GM23248 (cell line): ENCODE measurements at regions not wholly inside any gene's neighbourhood (a gene's known extent, or its start where the extent isn't known, plus 50 kb on each side); places are given as distances from the start of the nearest gene placed in this dataset.

Source experiments
- DNase-seq: peaks from one replicate; pipeline ENCODE4 v3.0.0-alpha.2; 2015
- H2AFZ ChIP-seq: fragments of 200-600 bp; sonication (generic); 2 replicates; pipeline ENCODE4 v1.6.1; 2016; ENCODE audit warnings: antibody characterized with exemption
- H3F3A ChIP-seq: fragments of 200-600 bp; sonication (generic); 2 replicates; pipeline ENCODE4 v1.6.1; 2016; ENCODE audit warnings: mild to moderate bottlenecking, antibody characterized with exemption, mixed run types; ENCODE audit not compliant: insufficient read depth
- H3K27ac ChIP-seq: fragments of 200-600 bp; sonication (generic); 2 replicates; pipeline ENCODE4 v1.5.1; 2016; ENCODE audit warnings: mild to moderate bottlenecking
- H3K27me3 ChIP-seq: fragments of 200-600 bp; sonication (generic); replicated peaks from 2 replicates; pipeline ENCODE4 v1.6.1; 2016; ENCODE audit warnings: mild to moderate bottlenecking; ENCODE audit not compliant: insufficient read depth
- H3K36me3 ChIP-seq: fragments of 200-600 bp; sonication (generic); 2 replicates; pipeline ENCODE4 v1.6.1; 2016; ENCODE audit warnings: low read depth, mild to moderate bottlenecking
- H3K4me1 ChIP-seq: fragments of 200-600 bp; sonication (generic); 2 replicates; pipeline ENCODE4 v1.6.1; 2016; ENCODE audit warnings: mild to moderate bottlenecking; ENCODE audit not compliant: insufficient read depth
- H3K4me2 ChIP-seq: fragments of 200-600 bp; sonication (generic); one replicate; pipeline ENCODE4 v1.6.1; 2016; ENCODE audit warnings: mild to moderate bottlenecking; ENCODE audit not compliant: unreplicated experiment
- H3K4me3 ChIP-seq: fragments of 200-600 bp; sonication (generic); 2 replicates; pipeline ENCODE4 v1.5.1; 2016; ENCODE audit warnings: mild to moderate bottlenecking
- H3K79me2 ChIP-seq: fragments of 200-600 bp; sonication (generic); 2 replicates; pipeline ENCODE4 v1.6.1; 2016; ENCODE audit warnings: mild to moderate bottlenecking; ENCODE audit not compliant: insufficient read depth
- H3K9ac ChIP-seq: fragments of 200-600 bp; sonication (generic); 2 replicates; pipeline ENCODE4 v1.6.1; 2016; ENCODE audit warnings: mild to moderate bottlenecking
- H3K9me2 ChIP-seq: fragments of 200-600 bp; sonication (generic); 2 replicates; pipeline ENCODE4 v1.6.1; 2016; ENCODE audit warnings: mixed run types, mild to moderate bottlenecking, moderate library complexity; ENCODE audit not compliant: insufficient read depth
- H3K9me3 ChIP-seq: fragments of 200-600 bp; sonication (generic); one replicate; pipeline ENCODE4 v1.6.1; 2017; ENCODE audit warnings: low read depth
- H4K20me1 ChIP-seq: fragments of 200-600 bp; sonication (generic); 2 replicates; pipeline ENCODE4 v1.6.0; 2016; ENCODE audit not compliant: insufficient read depth
- EZH2 ChIP-seq: fragments of 200-600 bp; sonication (generic); IDR thresholded peaks from 2 replicates; pipeline ENCODE4 v1.6.1; 2018; ENCODE audit warnings: antibody characterized with exemption, mild to moderate bottlenecking; ENCODE audit not compliant: insufficient read depth, poor library complexity, severe bottlenecking
- EZH2phosphoT487 ChIP-seq: fragments of 200-600 bp; sonication (generic); IDR thresholded peaks from 2 replicates; pipeline ENCODE4 v1.6.1; 2018; ENCODE audit warnings: antibody characterized with exemption, moderate library complexity, mild to moderate bottlenecking, low read depth; ENCODE audit not compliant: insufficient read depth
- WGBS, 2 experiments: methylation state at CpG; one replicate each; pipeline ENCODE4 v1.1.6; 2015 to 2017; ENCODE audit warnings: low lambda C conversion rate in 2 of 2, low coverage in 1 of 2; ENCODE audit errors: missing lambda C conversion rate in 2 of 2; 5-methylcytosine and 5-hydroxymethylcytosine counted together
- in situ Hi-C: fragments of 300-500 bp; cut with MboI; formaldehyde crosslinking; loops from 2 replicates; pipeline ENCODE4 v1.15.0; 2020

- H3K4me3 ChIP-seq, result no peak overlapping the region
- WGBS, 2 experiments, result 33 to 44% methylated on average over 2 of the region's 2 CpGs
- peaks cover under 1% of the 10 kb centered on the region; the same call in 1 of the 2 replicates for H3K4me1 ChIP-seq
- no peaks in the 10 kb centered on the region for H3K79me2 ChIP-seq
- no peak overlapping the region for H3K9ac ChIP-seq
- H3F3A ChIP-seq, result no peaks in the 10 kb centered on the region
- H3K27me3 ChIP-seq, result no peaks in the 10 kb centered on the region
- TF ChIP-seq EZH2phosphoT487 (no peak), EZH2 (no peak)
- no peak overlapping the region for H3K4me2 ChIP-seq
- no peak overlapping the region for H2AFZ ChIP-seq
- no peak overlapping the region for H3K27ac ChIP-seq
- DNase-seq, result no peak
- in situ Hi-C loops, result no loop called here
- no peaks in the 10 kb centered on the region for H3K36me3 ChIP-seq
- H3K9me3 ChIP-seq, result no peaks in the 10 kb centered on the region
- H4K20me1 ChIP-seq, result no peaks in the 10 kb centered on the region
- no peaks in the 10 kb centered on the region; the same call in 1 of the 2 replicates for H3K9me2 ChIP-seq
Observed at GRCh38 chr1:71345491-71345890, 264.7 kb upstream of the ZRANB2 start.

- Histone ChIP-seq H4K20me1 (no peaks in the 10 kb centered on the region), H3K9me3 (no peaks in the 10 kb centered on the region), H3F3A (no peaks in the 10 kb centered on the region), H3K27ac (no peak overlapping the region), H3K27me3 (no peaks in the 10 kb centered on the region), H3K4me2 (no peak overlapping the region), H3K4me3 (no peak overlapping the region), H3K4me1 (no peaks in the 10 kb centered on the region), H3K9me2 (no peaks in the 10 kb centered on the region), H2AFZ (no peak overlapping the region), H3K9ac (no peak overlapping the region), H3K36me3 (no peaks in the 10 kb centered on the region), H3K79me2 (no peaks in the 10 kb centered on the region)
- in situ Hi-C loops, result no loop called here
- DNase-seq, result peak; percentile 14
- TF ChIP-seq EZH2, result no peak
- 52 to 53% methylated on average over 3 of the region's 3 CpGs for WGBS, 2 experiments
Observed at GRCh38 chr1:71343686-71344416, 263.0 kb upstream of the ZRANB2 start.

GRCh38 chr1:71339238-71339637, 258.4 kb upstream of the ZRANB2 start:
- Histone ChIP-seq H3K4me2 (no peak overlapping the region), H3K27me3 (no peaks in the 10 kb centered on the region), H3K9ac (no peak overlapping the region), H4K20me1 (no peaks in the 10 kb centered on the region), H3K9me3 (peaks cover 6% of the 10 kb centered on the region), H3K4me1 (no peaks in the 10 kb centered on the region), H3K4me3 (no peak overlapping the region), H3K9me2 (no peaks in the 10 kb centered on the region), H3F3A (no peaks in the 10 kb centered on the region), H3K27ac (no peak overlapping the region), H3K36me3 (no peaks in the 10 kb centered on the region), H3K79me2 (no peaks in the 10 kb centered on the region), H2AFZ (no peak overlapping the region)
- no peak for DNase-seq
- in situ Hi-C loops, result no loop called here
- no peak for TF ChIP-seq EZH2
- no peak for TF ChIP-seq EZH2phosphoT487

GRCh38 chr1:71330991-71331390, 250.2 kb upstream of the ZRANB2 start:
- H3K9me2 ChIP-seq, result no peaks in the 10 kb centered on the region
- H3K9ac ChIP-seq, result no peak overlapping the region
- no peaks in the 10 kb centered on the region for H3K9me3 ChIP-seq
- H3F3A ChIP-seq, result no peaks in the 10 kb centered on the region
- no peaks in the 10 kb centered on the region for H4K20me1 ChIP-seq
- TF ChIP-seq EZH2phosphoT487 (no peak), EZH2 (no peak)
- in situ Hi-C loops, result no loop called here
- H3K36me3 ChIP-seq, result no peaks in the 10 kb centered on the region
- DNase-seq, result no peak
- H3K79me2 ChIP-seq, result no peaks in the 10 kb centered on the region
- H3K27me3 ChIP-seq, result no peaks in the 10 kb centered on the region
- no peak overlapping the region for H3K4me3 ChIP-seq
- H3K4me1 ChIP-seq, result no peaks in the 10 kb centered on the region
- no peak overlapping the region for H2AFZ ChIP-seq
- H3K27ac ChIP-seq, result no peak overlapping the region
- H3K4me2 ChIP-seq, result no peak overlapping the region

GRCh38 chr1:71324671-71325267, 243.9 kb upstream of the ZRANB2 start:
- 37 to 63% methylated on average over 1 of the region's 1 CpG for WGBS, 2 experiments
- Histone ChIP-seq H3F3A (no peaks in the 10 kb centered on the region), H3K36me3 (no peaks in the 10 kb centered on the region), H3K9me3 (no peaks in the 10 kb centered on the region), H3K9me2 (peaks cover 5% of the 10 kb centered on the region; the same call in 1 of the 2 replicates), H4K20me1 (no peaks in the 10 kb centered on the region), H3K27me3 (no peaks in the 10 kb centered on the region), H3K9ac (no peak overlapping the region), H3K4me3 (no peak overlapping the region), H3K4me2 (no peak overlapping the region), H3K4me1 (no peaks in the 10 kb centered on the region), H2AFZ (no peak overlapping the region), H3K27ac (no peak overlapping the region), H3K79me2 (no peaks in the 10 kb centered on the region)
- no peak for TF ChIP-seq EZH2phosphoT487
- TF ChIP-seq EZH2, result no peak
- in situ Hi-C loops, result no loop called here
- no peak for DNase-seq
